BLaER1 (cell line): ENCODE measurements at regions not wholly inside any gene's neighbourhood (a gene's known extent, or its start where the extent isn't known, plus 50 kb on each side); places are given as distances from the start of the nearest gene placed in this dataset.
"Not testable (repeated sequence)": the region's sequence is repeated elsewhere in the genome, so short reads cannot be mapped to it uniquely, and the experiment has no call there.

Experiments used
- H3K27ac ChIP-seq: shearing (Covaris generic); formaldehyde crosslinking; 2 replicates; pipeline ENCODE4 v1.8.1; 2022
- H3K27me3 ChIP-seq: shearing (Covaris generic); formaldehyde crosslinking; 2 replicates; pipeline ENCODE4 v1.8.1; 2022
- H3K36me3 ChIP-seq: shearing (Covaris generic); formaldehyde crosslinking; 2 replicates; pipeline ENCODE4 v1.8.1; 2022
- H3K4me1 ChIP-seq: shearing (Covaris generic); formaldehyde crosslinking; 2 replicates; pipeline ENCODE4 v1.8.1; 2022
- H3K4me2 ChIP-seq: shearing (Covaris generic); formaldehyde crosslinking; 2 replicates; pipeline ENCODE4 v1.8.1; 2022
- H3K4me3 ChIP-seq: shearing (Covaris generic); formaldehyde crosslinking; 2 replicates; pipeline ENCODE4 v1.8.1; 2022
- H3K9ac ChIP-seq: shearing (Covaris generic); formaldehyde crosslinking; 2 replicates; pipeline ENCODE4 v1.8.1; 2022
- H3K9me3 ChIP-seq: shearing (Covaris generic); formaldehyde crosslinking; 2 replicates; pipeline ENCODE4 v1.8.1; 2022
- H4K20me1 ChIP-seq: shearing (Covaris generic); formaldehyde crosslinking; 2 replicates; pipeline ENCODE4 v1.8.1; 2022
- Cebpa-rat ChIP-seq: shearing (Covaris generic); IDR thresholded peaks from 2 replicates; pipeline ENCODE4 v1.8.1; 2022

DNA sequence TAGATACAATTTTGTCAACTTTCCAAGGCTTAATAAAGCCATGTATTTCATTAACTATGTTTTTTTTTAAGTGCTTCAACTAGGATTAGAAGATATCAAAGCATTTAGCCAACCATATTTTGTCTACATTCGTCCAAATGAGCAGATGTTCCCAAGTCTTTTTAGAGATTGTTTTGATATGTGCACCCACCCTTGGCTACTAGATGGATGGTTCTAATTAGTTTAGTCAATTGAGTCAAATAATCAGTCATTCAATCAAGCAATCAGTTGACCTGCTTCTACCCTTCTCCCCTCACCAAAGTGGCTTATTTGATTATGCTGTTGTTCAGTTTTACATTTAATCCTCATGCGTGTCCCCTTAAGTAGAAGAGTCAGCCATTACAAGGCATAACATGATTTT, 319.5 kb upstream of the TNC start:
- no peaks in the 10 kb centered on the region for H3K36me3 ChIP-seq

DNA sequence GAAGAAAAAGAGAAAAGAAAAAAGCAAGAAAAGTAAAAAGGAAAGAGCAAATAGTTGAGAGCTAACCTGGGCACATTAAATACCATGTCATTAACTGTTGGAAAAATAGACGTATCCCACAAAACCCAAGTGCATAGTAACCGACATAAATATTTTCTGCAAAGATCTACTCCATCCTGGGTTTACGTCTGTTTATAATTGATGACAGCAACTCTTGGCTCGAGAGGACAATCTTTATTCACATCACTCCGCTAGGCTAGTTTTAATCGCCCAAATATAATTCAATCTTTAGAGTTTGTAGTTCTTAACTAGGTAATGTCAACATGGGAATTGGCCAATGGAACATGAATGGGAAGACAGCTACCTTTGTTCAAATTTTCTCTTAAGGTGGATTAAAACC, 321.7 kb upstream of the TNC start:
- no peaks in the 10 kb centered on the region for H3K36me3 ChIP-seq
- no peaks in the 10 kb centered on the region for H3K9me3 ChIP-seq
- H3K4me3 ChIP-seq = no peak overlapping the region
- H3K9ac ChIP-seq = no peak overlapping the region
- no peak for TF ChIP-seq Cebpa-rat
- no peaks in the 10 kb centered on the region for H4K20me1 ChIP-seq
- peaks cover 5% of the 10 kb centered on the region; the same call in 1 of the 2 replicates for H3K4me1 ChIP-seq
- no peak overlapping the region for H3K4me2 ChIP-seq
- H3K27ac ChIP-seq = no peak overlapping the region
- no peaks in the 10 kb centered on the region for H3K27me3 ChIP-seq

More for the DNA sequence above, 319.5 kb upstream of the TNC start:
- Histone ChIP-seq H3K27ac (no peak overlapping the region), H3K4me2 (no peak overlapping the region), H3K4me3 (no peak overlapping the region), H3K4me1 (no peaks in the 10 kb centered on the region), H3K27me3 (no peaks in the 10 kb centered on the region), H3K9ac (no peak overlapping the region), H3K9me3 (no peaks in the 10 kb centered on the region), H4K20me1 (no peaks in the 10 kb centered on the region)
- TF ChIP-seq Cebpa-rat = no peak

DNA sequence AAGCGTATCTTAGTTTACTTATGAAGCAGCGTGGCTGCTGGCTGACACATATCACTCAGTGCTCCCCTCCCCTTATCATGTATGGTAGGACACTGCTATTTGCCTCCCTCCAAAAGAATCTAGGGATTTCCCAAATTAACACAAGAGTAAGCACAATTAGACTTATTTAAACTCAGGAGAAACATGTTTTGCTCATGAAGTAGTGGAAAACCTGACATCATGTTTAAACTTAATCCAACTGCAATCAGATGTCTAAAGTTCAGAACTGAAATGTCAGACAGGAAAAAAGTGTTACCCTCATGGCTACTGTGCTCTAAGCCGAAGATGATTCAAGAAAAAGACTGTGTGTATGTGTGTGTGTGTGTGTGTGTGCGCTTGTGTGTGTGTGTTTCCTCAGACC, 324.1 kb upstream of the TNC start:
- Histone ChIP-seq H3K9ac (no peak overlapping the region), H3K9me3 (no peaks in the 10 kb centered on the region), H3K27me3 (no peaks in the 10 kb centered on the region), H3K4me2 (no peak overlapping the region), H3K36me3 (no peaks in the 10 kb centered on the region), H4K20me1 (no peaks in the 10 kb centered on the region), H3K4me3 (no peak overlapping the region), H3K4me1 (peaks cover 18% of the 10 kb centered on the region), H3K27ac (no peak overlapping the region)
- no peak for TF ChIP-seq Cebpa-rat

DNA sequence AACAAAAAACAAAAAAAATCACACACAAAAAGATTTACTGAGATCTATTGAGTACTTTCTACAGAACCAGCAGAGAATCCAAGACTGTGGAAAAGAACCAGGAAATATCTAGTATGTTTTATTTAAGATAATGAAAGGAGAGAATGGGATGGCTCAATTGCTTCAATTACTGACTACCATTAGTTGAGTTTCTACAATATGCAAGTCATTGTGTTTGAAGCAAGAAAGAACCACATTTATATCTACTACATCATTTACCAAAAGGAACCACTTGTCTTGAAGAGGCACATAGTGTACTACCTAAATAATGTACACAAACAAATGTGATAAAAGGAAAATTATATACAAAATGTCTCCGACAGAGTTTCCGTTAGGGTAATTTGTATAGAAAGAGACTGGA, 325.9 kb upstream of the TNC start:
- H3K9ac ChIP-seq = no peak overlapping the region
- TF ChIP-seq Cebpa-rat = no peak
- no peak overlapping the region for H3K27ac ChIP-seq
- H3K27me3 ChIP-seq = no peaks in the 10 kb centered on the region
- H3K4me3 ChIP-seq = no peak overlapping the region
- no peaks in the 10 kb centered on the region for H3K9me3 ChIP-seq
- H3K36me3 ChIP-seq = no peaks in the 10 kb centered on the region
- H3K4me2 ChIP-seq = no peak overlapping the region
- H3K4me1 ChIP-seq = peaks cover 18% of the 10 kb centered on the region
- no peaks in the 10 kb centered on the region for H4K20me1 ChIP-seq

DNA sequence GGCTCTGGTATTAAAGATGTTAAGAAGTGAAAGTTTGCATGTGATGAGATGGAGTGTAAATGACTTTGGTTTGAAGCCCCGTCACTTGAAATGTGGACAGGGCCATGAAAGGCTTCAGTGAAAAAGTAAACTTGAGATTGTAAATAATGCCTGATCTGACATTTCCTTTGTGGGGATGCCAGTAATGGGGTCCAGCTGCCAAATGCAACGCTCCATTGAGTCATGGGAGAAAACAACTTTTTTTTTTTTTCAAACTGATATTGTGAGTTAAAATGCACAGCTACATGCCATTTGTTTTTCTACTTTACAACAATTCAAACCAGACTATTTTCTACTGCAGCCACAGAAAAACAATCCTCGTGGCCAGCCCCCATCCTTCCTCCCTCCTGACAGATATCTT, 327.0 kb upstream of the TNC start:
- no peaks in the 10 kb centered on the region for H4K20me1 ChIP-seq
- H3K4me3 ChIP-seq = no peak overlapping the region
- H3K36me3 ChIP-seq = no peaks in the 10 kb centered on the region
- H3K4me1 ChIP-seq = peaks cover 18% of the 10 kb centered on the region
- H3K9me3 ChIP-seq = no peaks in the 10 kb centered on the region
- peak overlapping the region; percentile 11; the same call in 1 of the 2 replicates for H3K27ac ChIP-seq
- peak overlapping the region; percentile 51 for H3K4me2 ChIP-seq
- no peak overlapping the region for H3K9ac ChIP-seq
- no peaks in the 10 kb centered on the region for H3K27me3 ChIP-seq
- no peak for TF ChIP-seq Cebpa-rat

DNA sequence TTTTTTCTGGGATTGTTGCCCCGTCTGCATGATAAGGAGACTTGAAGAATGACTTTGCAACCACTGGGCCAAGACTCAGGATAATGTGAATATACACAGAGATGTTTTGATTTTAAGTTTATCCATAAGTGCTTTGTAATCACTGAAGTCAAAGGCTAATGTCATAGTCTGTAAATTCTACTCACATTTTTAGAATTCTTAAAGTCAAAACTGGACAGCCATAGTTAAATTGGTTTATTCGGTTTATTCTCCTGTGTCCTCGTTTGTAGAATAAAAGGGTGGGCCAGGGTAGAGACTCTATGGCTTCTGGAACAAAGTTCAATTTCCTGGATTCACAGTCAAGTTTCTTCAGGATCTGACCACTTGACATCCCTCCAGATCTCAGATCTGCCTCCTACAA, 327.7 kb upstream of the TNC start:
- TF ChIP-seq Cebpa-rat = no peak
- no peaks in the 10 kb centered on the region for H3K27me3 ChIP-seq
- H4K20me1 ChIP-seq = no peaks in the 10 kb centered on the region
- peak overlapping the region; percentile 51 for H3K4me2 ChIP-seq
- H3K36me3 ChIP-seq = no peaks in the 10 kb centered on the region
- H3K4me1 ChIP-seq = peaks cover 18% of the 10 kb centered on the region
- H3K9me3 ChIP-seq = no peaks in the 10 kb centered on the region
- no peak overlapping the region for H3K9ac ChIP-seq
- H3K4me3 ChIP-seq = no peak overlapping the region
- peak overlapping the region; percentile 11; the same call in 1 of the 2 replicates for H3K27ac ChIP-seq

DNA sequence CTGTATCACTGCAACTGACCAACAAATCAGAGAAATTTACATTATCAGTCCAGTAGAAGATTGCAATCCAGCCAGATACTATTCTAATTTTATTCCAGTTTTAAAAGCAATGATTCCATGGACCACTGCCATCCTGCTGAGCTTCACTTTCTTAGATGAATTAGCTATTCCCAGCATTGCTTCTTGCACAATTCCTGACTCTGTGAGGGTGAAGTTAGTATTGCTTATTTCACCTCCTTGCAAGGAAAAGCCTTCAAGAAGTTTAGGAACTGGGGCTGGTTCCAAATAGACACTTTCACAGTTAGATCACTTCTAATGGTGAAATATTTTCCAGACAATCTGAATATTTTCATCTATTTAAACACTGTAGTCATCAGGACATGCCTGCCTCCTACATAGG, 338.6 kb upstream of the TNC start:
- Histone ChIP-seq H3K27me3 (no peaks in the 10 kb centered on the region), H3K4me3 (no peak overlapping the region), H4K20me1 (no peaks in the 10 kb centered on the region), H3K36me3 (no peaks in the 10 kb centered on the region), H3K27ac (no peak overlapping the region), H3K4me1 (no peaks in the 10 kb centered on the region), H3K9me3 (no peaks in the 10 kb centered on the region), H3K9ac (no peak overlapping the region), H3K4me2 (no peak overlapping the region)
- TF ChIP-seq Cebpa-rat = no peak

DNA sequence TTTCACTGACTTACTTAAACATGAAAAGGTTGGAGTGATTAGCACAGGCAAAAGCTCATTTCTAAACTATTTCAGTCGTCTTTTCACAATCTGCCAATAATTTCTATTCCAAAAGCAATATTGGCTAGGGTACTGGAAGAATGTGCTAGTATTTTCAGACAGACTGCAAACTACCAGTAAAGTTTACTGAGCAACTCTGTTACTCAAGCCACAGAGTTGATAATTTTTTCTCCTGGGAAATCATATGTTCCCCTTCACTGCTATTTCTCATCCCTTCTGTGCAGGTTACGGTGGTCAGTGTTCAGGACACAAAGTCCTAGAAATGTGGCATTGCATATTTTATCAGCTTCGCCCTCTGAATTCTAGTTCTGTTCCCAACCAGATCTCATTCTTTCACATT, 343.3 kb upstream of the TNC start:
- Histone ChIP-seq H3K4me2 (no peak overlapping the region), H3K27me3 (no peaks in the 10 kb centered on the region), H3K27ac (no peak overlapping the region), H3K9ac (no peak overlapping the region), H3K9me3 (no peaks in the 10 kb centered on the region), H3K4me3 (no peak overlapping the region), H4K20me1 (no peaks in the 10 kb centered on the region), H3K4me1 (no peaks in the 10 kb centered on the region), H3K36me3 (no peaks in the 10 kb centered on the region)
- TF ChIP-seq Cebpa-rat = no peak

DNA sequence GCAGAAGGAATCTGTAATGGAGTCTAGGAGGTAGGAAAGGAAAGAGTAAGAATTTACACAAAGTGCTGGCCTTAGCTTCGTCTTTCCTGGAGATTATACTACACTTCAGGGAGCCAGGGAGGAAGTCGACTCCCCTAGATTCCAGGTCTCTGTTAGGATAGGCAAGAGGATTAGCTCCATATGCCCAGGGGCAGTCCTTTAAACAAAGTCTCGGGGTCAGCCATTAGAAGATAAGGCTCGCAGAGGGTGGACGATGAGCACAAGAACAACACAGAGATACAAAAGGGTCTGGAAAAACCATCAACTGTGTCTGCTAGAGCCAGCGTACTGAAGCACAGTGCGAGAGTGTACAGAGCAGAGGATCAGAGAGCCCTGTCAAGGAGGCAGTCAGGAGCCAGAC, 344.7 kb upstream of the TNC start:
- no peak overlapping the region for H3K27ac ChIP-seq
- H3K4me1 ChIP-seq = no peaks in the 10 kb centered on the region
- H3K4me3 ChIP-seq = no peak overlapping the region
- TF ChIP-seq Cebpa-rat = no peak
- H3K9me3 ChIP-seq = 0 out of 2 replicates have a peak, but pooled peaks cover under 1% of the 10 kb centered on the region
- no peak overlapping the region for H3K4me2 ChIP-seq
- no peaks in the 10 kb centered on the region for H3K36me3 ChIP-seq
- H3K9ac ChIP-seq = no peak overlapping the region
- no peaks in the 10 kb centered on the region for H3K27me3 ChIP-seq
- H4K20me1 ChIP-seq = no peaks in the 10 kb centered on the region

DNA sequence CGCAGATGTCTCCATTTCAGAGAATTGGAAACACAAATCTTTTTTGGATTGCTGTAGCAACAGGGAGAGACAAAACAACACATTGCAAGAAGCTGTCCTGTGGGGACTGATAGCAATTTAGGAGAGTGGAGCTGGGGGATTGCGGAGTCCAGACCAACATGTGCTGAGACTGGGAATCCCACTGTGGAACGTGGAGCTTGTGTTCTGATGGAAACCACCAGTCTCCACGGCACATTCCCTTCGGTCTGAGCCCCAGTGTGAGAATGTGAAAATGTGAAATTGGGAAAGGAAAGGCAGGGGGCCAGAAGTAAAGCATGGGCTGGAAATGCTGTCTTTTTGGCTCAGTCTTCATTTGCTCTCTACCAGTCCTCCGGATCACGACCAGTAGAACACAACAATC, 348.8 kb upstream of the TNC start:
- Histone ChIP-seq H3K36me3 (no peaks in the 10 kb centered on the region), H3K4me2 (no peak overlapping the region), H3K27me3 (no peaks in the 10 kb centered on the region), H4K20me1 (no peaks in the 10 kb centered on the region), H3K9me3 (peaks cover 10% of the 10 kb centered on the region; the same call in 1 of the 2 replicates), H3K9ac (no peak overlapping the region), H3K4me1 (no peaks in the 10 kb centered on the region), H3K4me3 (no peak overlapping the region), H3K27ac (no peak overlapping the region)
- no peak for TF ChIP-seq Cebpa-rat

DNA sequence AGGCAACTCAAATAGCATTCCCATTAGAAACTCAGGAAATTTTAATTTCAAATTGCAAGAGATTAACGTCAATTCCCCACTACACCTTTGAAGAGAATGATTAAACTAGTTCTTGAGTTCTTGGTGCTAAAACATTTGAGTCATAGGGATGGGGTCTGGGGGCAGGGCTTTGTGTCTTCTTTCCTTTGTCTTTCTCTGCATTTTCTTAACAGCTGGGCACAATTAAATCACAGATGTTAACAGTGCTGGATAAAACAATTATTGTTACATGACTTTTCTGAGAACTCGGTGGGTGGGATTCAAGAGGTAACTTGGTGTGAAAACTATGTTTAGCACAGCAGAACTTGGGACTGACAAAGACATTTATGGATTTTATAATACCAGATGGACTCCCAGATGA, 351.9 kb upstream of the TNC start:
- Histone ChIP-seq H3K27me3 (no peaks in the 10 kb centered on the region), H3K4me3 (no peak overlapping the region), H4K20me1 (no peaks in the 10 kb centered on the region), H3K9ac (no peak overlapping the region), H3K4me1 (no peaks in the 10 kb centered on the region), H3K27ac (no peak overlapping the region), H3K36me3 (no peaks in the 10 kb centered on the region), H3K4me2 (no peak overlapping the region), H3K9me3 (peaks cover 10% of the 10 kb centered on the region; the same call in 1 of the 2 replicates)
- TF ChIP-seq Cebpa-rat = no peak

DNA sequence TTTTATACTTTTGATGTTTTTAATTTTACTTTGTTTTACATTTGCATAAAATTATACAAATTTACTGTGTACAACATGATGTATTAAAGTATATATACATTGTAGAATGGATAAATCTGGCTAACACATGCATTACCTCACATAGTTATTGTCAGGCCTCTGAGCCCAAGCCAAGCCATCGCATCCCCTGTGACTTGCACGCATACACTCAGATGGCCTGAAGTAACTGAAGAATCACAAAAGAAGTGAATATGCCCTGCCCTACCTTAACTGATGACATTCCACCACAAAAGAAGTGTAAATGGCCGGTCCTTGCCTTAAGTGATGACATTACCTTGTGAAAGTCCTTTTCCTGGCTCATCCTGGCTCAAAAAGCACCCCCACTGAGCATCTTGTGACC, 355.1 kb upstream of the TNC start:
- not testable (repeated sequence) for H3K4me1 ChIP-seq, H4K20me1 ChIP-seq, H3K36me3 ChIP-seq, H3K27ac ChIP-seq, H3K4me3 ChIP-seq, H3K27me3 ChIP-seq, H3K9me3 ChIP-seq, H3K4me2 ChIP-seq, H3K9ac ChIP-seq
